Nephron (organoid): ENCODE measurements at regions not wholly inside any gene's neighbourhood (a gene's known extent, or its start where the extent isn't known, plus 50 kb on each side); places are given as distances from the start of the nearest gene placed in this dataset.

Experiments used
- H3K27ac Mint-ChIP-seq, 3 experiments: 2 replicates each; pipeline ENCODE4 v1.8.0; 2020; ENCODE audit warnings: mixed read lengths in 3 of 3, mild to moderate bottlenecking in 2 of 3, moderate library complexity in 1 of 3
- H3K27me3 Mint-ChIP-seq: 2 replicates; pipeline ENCODE4 v1.8.0; 2021; ENCODE audit warnings: low read depth, mild to moderate bottlenecking, moderate library complexity, mixed read lengths
- H3K36me3 Mint-ChIP-seq: 2 replicates; pipeline ENCODE4 v1.8.0; 2020; ENCODE audit warnings: low read depth, mixed read lengths
- H3K4me1 Mint-ChIP-seq: 2 replicates; pipeline ENCODE4 v1.8.0; 2020; ENCODE audit warnings: mixed read lengths
- H3K4me3 Mint-ChIP-seq, 3 experiments: 2 replicates each; pipeline ENCODE4 v1.8.0; 2020; ENCODE audit warnings: mild to moderate bottlenecking in 3 of 3, mixed read lengths in 3 of 3, moderate library complexity in 2 of 3
- H3K9me3 Mint-ChIP-seq: 2 replicates; pipeline ENCODE4 v1.8.0; 2020; ENCODE audit warnings: mixed read lengths
- TF ChIP-seq, protein P1 (sequence below), 3 experiments: fragments of 200-600 bp; sonication (generic); IDR thresholded peaks; one replicate each; pipeline ENCODE4 v1.5.0; 2021; ENCODE audit warnings: antibody characterized with exemption in 3 of 3; ENCODE audit not compliant: unreplicated experiment in 3 of 3

DNA sequence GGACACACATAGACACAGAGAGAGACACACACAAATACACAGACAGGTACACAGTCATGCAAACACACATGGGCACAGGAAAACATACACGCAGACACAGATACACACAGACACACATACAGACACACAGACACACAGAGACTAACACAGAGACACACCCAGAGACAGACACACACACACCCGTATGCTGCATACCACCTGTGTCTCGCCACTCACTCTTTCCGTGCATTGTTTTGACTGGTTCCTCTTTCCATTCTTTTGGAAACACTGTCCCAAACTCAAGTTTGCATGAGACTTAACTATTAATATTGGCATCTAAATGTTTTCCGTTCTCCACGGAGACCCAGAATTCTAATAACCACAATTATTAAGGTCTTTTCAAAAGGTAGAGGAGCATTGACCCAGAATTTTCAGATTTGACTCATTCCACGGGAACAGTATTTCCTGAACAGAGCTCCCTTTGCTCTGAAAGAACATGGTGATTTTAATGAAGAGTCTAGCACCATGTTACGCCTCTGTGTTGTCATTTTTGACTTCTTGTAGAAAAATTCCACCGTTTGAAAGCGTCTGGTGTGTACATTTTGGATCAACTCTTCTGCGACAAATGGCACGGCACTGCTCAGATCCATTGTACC lies 141.2 kb upstream of the RNF32 start:
- Mint-ChIP-seq H3K27me3 (no peaks in the 10 kb centered on the region), H3K4me1 (peaks cover 5% of the 10 kb centered on the region)

DNA sequence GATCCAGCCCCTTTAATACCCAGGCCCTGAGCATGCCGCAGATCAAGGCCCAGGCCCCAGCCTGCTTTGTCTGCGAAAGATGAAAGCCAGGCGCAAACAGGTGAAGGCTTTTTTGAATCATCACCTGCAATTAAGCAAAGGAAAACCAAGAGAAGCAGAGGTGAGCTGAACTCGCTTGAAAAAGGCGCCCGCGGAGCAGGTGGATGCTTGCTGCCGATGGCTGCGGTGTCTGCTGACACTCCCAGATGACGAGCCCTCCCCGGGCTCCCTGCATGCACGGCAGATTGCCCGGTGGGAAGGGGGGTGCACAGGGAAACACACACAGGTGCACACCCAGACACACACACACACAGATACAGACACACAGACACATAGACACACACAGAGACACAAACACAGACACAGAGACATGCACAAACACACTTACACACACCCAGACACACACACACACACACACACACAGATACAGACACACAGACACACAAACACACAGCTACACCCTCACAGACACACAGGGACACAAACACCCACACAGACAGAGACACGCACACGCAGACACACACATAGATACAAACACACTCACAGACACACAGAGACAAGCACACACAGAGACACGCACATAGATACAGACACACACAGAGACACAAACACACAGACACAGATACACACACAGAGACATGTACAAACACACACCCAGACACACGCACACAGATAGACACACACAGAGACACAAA lies 142.6 kb upstream of the RNF32 start:
- Mint-ChIP-seq H3K27me3 (no peaks in the 10 kb centered on the region), H3K4me1 (peaks cover 5% of the 10 kb centered on the region), H3K36me3 (no peaks in the 10 kb centered on the region), H3K4me3 (no peak overlapping the region), H3K9me3 (peaks cover 3% of the 10 kb centered on the region), H3K27ac (no peak overlapping the region)
- TF ChIP-seq, protein P1, sequence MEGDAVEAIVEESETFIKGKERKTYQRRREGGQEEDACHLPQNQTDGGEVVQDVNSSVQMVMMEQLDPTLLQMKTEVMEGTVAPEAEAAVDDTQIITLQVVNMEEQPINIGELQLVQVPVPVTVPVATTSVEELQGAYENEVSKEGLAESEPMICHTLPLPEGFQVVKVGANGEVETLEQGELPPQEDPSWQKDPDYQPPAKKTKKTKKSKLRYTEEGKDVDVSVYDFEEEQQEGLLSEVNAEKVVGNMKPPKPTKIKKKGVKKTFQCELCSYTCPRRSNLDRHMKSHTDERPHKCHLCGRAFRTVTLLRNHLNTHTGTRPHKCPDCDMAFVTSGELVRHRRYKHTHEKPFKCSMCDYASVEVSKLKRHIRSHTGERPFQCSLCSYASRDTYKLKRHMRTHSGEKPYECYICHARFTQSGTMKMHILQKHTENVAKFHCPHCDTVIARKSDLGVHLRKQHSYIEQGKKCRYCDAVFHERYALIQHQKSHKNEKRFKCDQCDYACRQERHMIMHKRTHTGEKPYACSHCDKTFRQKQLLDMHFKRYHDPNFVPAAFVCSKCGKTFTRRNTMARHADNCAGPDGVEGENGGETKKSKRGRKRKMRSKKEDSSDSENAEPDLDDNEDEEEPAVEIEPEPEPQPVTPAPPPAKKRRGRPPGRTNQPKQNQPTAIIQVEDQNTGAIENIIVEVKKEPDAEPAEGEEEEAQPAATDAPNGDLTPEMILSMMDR (IDR thresholded peaks at IDR 0.05; ENCODE audit: unreplicated experiment in 3 of 3): no peak

More for the DNA sequence above, 141.2 kb upstream of the RNF32 start:
- no peaks in the 10 kb centered on the region for H3K36me3 Mint-ChIP-seq
- no peak overlapping the region for H3K4me3 Mint-ChIP-seq
- H3K9me3 Mint-ChIP-seq: peaks cover 3% of the 10 kb centered on the region
- TF ChIP-seq, protein P1 (IDR thresholded peaks at IDR 0.05; ENCODE audit: unreplicated experiment in 3 of 3): no peak
- no peak overlapping the region for H3K27ac Mint-ChIP-seq

DNA sequence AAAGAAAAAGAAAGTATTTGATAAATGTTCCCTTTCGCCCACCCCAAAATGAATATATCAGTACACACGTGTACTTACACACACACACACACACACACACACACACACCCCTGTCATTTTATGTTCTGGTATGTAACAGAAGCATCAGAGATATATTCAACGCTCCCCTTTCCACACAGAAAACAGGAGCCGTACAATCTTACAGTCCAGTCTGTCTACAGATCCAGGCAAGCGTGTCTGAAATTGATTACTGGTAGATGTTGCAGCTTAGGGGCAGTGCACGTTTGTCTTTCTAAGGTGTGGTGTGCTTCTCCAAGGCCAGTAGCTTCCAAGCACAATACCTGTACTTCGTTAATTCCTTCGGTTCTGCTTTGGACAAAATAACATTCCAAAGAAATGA lies 143.7 kb upstream of the RNF32 start:
- TF ChIP-seq, protein P1 (IDR thresholded peaks at IDR 0.05; ENCODE audit: unreplicated experiment in 3 of 3): no peak
- Mint-ChIP-seq H3K4me1 (peaks cover 5% of the 10 kb centered on the region), H3K27me3 (peaks cover 2% of the 10 kb centered on the region), H3K9me3 (peaks cover 3% of the 10 kb centered on the region), H3K36me3 (no peaks in the 10 kb centered on the region), H3K27ac (no peak overlapping the region), H3K4me3 (no peak overlapping the region)

DNA sequence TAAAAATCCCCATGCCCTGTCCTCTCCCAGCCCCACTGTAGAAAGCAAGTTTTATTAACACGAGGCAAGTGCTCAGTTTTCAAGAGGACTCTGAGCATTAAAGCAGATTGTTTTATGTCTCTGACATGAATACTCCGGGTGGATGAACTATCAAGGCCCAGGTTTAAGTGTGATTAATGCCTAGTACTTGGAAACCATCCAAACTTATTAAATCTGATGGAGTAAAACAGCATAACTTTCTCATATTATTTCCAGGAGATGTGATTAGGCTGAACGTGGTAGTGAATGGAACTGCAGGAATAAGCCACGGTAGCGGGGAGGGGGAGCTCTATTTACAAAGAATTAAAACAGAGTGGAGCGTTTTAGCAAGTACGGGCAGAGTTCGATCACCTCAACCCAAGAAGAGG lies 144.2 kb upstream of the RNF32 start:
- Mint-ChIP-seq H3K9me3 (peaks cover 3% of the 10 kb centered on the region), H3K4me1 (peaks cover 5% of the 10 kb centered on the region), H3K27me3 (peaks cover 5% of the 10 kb centered on the region), H3K36me3 (no peaks in the 10 kb centered on the region), H3K27ac (no peak overlapping the region), H3K4me3 (no peak overlapping the region)
- TF ChIP-seq, protein P1 (IDR thresholded peaks at IDR 0.05; ENCODE audit: unreplicated experiment in 3 of 3): no peak

DNA sequence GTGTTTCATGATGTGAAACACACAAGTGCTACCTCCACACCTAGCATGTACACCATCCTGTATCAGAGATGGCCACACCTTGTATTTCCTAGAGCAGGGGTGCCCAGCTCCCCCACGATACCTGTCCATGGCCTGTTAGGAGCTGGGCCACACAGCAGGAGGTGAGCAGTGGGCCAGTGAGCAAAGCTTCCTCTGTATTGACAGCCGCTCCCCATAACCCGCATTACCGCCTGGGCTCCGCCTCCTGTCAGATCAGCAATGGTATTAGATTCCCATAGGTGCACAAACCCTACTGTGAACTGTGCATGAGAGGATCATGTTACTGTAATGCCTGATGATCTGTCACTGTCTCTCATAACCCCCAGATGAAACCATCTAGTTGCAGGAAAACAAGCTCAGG lies 145.6 kb upstream of the RNF32 start:
- Mint-ChIP-seq H3K27ac (no peak overlapping the region), H3K27me3 (peaks cover 5% of the 10 kb centered on the region), H3K4me3 (no peak overlapping the region), H3K4me1 (peaks cover 5% of the 10 kb centered on the region), H3K9me3 (no peaks in the 10 kb centered on the region), H3K36me3 (no peaks in the 10 kb centered on the region)
- TF ChIP-seq, protein P1 (IDR thresholded peaks at IDR 0.05; ENCODE audit: unreplicated experiment in 3 of 3): no peak

DNA sequence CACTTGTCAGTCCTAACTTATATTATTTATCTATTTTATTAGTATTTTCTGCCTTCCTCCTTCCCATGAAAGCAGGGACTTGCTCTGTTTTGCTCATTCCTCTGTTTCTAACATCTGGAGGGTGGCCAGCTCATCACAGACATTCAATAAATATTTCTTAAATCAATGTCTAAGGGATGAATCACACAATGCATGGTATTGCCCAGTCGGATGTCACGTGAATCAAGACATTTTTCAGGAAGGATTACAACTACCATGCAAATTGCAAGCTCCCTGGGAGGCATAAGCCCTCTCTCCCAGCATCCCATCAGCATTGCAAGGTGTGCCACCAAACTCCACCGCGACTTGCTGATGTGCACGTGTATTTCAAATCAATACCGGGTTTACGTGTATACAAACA lies 146.6 kb upstream of the RNF32 start:
- Mint-ChIP-seq H3K9me3 (no peaks in the 10 kb centered on the region), H3K27ac (no peak overlapping the region), H3K4me3 (no peak overlapping the region), H3K36me3 (no peaks in the 10 kb centered on the region), H3K4me1 (peaks cover 5% of the 10 kb centered on the region), H3K27me3 (peaks cover 5% of the 10 kb centered on the region)
- TF ChIP-seq, protein P1 (IDR thresholded peaks at IDR 0.05; ENCODE audit: unreplicated experiment in 3 of 3): no peak
